OCI-LY7 (cell line): ENCODE measurements at regions not wholly inside any gene's neighbourhood (a gene's known extent, or its start where the extent isn't known, plus 50 kb on each side); places are given as distances from the start of the nearest gene placed in this dataset.

ENCODE experiments used
- BruUV-seq: library from RNA; stranded (reverse); fragments of 400-500 nt; replicated peaks from 2 replicates; lab custom pipeline; 2021; lab: Mats Ljungman, UMichigan
- CTCF ChIA-PET: fragments of 300-600 bp; sonication (Branson Sonifier 250); formaldehyde crosslinking; loops from one replicate; lab custom pipeline; 2022; ENCODE audit warnings: antibody characterized with exemption; ENCODE audit not compliant: unreplicated experiment; lab: Charles Lee
- POLR2A ChIA-PET: fragments of 300-600 bp; sonication (Branson Sonifier 250); formaldehyde crosslinking; loops from one replicate; lab custom pipeline; 2022; ENCODE audit warnings: antibody characterized with exemption; lab: Charles Lee
- DNase-seq: peaks from one replicate; pipeline ENCODE4 v3.0.0-alpha.2; 2015; ENCODE audit warnings: low spot score
- H2AFZ ChIP-seq: fragments of 200-600 bp; sonication (generic), shearing (Covaris generic); 2 replicates; pipeline ENCODE4 v1.6.1; 2014; ENCODE audit warnings: mild to moderate bottlenecking, antibody characterized with exemption, low read length, moderate library complexity
- H3K27ac ChIP-seq: fragments of 200-600 bp; sonication (generic); 2 replicates; pipeline ENCODE4 v1.5.1; 2014; ENCODE audit warnings: mixed run types, low read depth, mild to moderate bottlenecking, moderate library complexity, low read length, inconsistent platforms; ENCODE audit not compliant: poor library complexity, severe bottlenecking
- H3K36me3 ChIP-seq: fragments of 200-600 bp; sonication (generic); 2 replicates; pipeline ENCODE4 v1.6.1; 2014; ENCODE audit warnings: mild to moderate bottlenecking, antibody characterized with exemption, low read length, moderate library complexity, mixed read lengths; ENCODE audit not compliant: insufficient read depth
- H3K4me1 ChIP-seq: fragments of 200-600 bp; sonication (generic); 2 replicates; pipeline ENCODE4 v1.5.1; 2014; ENCODE audit warnings: mild to moderate bottlenecking, low read length; ENCODE audit not compliant: insufficient read depth, poor library complexity, severe bottlenecking
- H3K4me2 ChIP-seq: fragments of 200-600 bp; sonication (generic); 2 replicates; pipeline ENCODE4 v1.6.1; 2014; ENCODE audit warnings: mild to moderate bottlenecking, low read length
- H3K4me3 ChIP-seq: fragments of 200-600 bp; sonication (generic); 2 replicates; pipeline ENCODE4 v1.5.1; 2014; ENCODE audit warnings: mild to moderate bottlenecking, low read depth, low read length; ENCODE audit not compliant: poor library complexity, severe bottlenecking
- H3K79me2 ChIP-seq: fragments of 200-600 bp; sonication (generic); 2 replicates; pipeline ENCODE4 v1.6.1; 2016; ENCODE audit warnings: low read depth, mild to moderate bottlenecking, low read length, moderate library complexity, mixed read lengths; ENCODE audit not compliant: insufficient read depth
- H3K9me2 ChIP-seq: fragments of 200-600 bp; sonication (generic); 2 replicates; pipeline ENCODE4 v1.6.1; 2016; ENCODE audit warnings: mild to moderate bottlenecking, low read length, mixed read lengths; ENCODE audit not compliant: insufficient read depth
- H3K9me3 ChIP-seq: fragments of 200-600 bp; sonication (generic); 2 replicates; pipeline ENCODE4 v1.6.1; 2014; ENCODE audit warnings: mild to moderate bottlenecking, mixed run types, low read length, mixed read lengths
- H4K20me1 ChIP-seq: fragments of 200-600 bp; sonication (generic); 2 replicates; pipeline ENCODE4 v1.6.1; 2014; ENCODE audit warnings: mild to moderate bottlenecking, antibody characterized with exemption, low read length, moderate library complexity, mixed read lengths; ENCODE audit not compliant: insufficient read depth
- EZH2phosphoT487 ChIP-seq: fragments of 200-600 bp; sonication (generic); IDR thresholded peaks from 2 replicates; pipeline ENCODE4 v1.6.1; 2018; ENCODE audit warnings: low read depth, borderline replicate concordance, mild to moderate bottlenecking, mixed run types, antibody characterized with exemption, low read length, moderate library complexity, mixed read lengths
- intact Hi-C: fragments of 100-400 bp; cut with micrococcal nuclease; formaldehyde crosslinking; loops from one replicate; pipeline ENCODE4 v1.10.0; 2022; ENCODE audit not compliant: unreplicated experiment
- TF ChIP-seq, protein P1 (sequence below): fragments of 200-600 bp; sonication (generic); conservative IDR thresholded peaks from 2 replicates; pipeline ENCODE4 v1.5.1; 2014; ENCODE audit warnings: mild to moderate bottlenecking, antibody characterized with exemption, low read length, moderate library complexity, mixed read lengths

DNA sequence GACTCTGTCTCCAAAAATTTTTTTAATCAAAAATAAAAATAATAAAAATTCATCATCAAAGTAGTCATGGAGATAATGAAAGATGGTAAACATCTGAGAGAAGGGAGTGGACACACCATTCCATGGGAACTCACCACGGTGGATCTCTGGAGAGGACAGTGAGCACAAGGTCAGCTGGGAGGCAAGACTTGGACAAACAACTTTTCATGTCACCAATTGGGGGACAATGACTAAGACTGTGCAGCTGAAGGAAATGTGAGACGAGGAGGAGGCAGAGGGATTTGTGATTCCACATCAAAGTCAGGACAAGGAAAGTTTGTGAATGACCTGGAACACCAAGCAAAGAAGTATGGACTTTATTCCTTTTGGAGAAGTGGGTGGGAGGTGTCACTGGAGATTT, 121.0 kb upstream of the SH3BP4 start:
- no TSS peak for BruUV-seq
- no peaks in the 10 kb centered on the region for H3K36me3 ChIP-seq
- CTCF ChIA-PET: no interaction called here

DNA sequence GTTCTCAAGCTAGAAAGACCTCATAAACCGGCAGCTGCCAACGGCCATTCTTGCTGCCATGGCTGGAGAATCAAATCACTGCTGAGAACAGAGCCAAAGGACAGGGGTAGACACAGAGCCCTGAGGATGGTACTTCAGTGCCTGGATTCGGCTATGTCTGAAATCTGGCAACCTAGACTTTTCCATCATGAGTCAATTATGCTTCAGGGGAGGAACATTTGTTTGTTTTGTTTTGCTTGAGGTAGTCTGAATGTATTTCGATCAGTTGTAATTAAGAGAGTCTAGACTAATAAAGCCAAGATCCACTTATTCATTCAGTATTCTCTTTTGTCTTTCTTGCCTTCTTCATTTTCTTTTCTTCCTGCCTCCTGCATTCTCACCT, 122.8 kb upstream of the SH3BP4 start:
- Histone ChIP-seq H3K36me3 (no peaks in the 10 kb centered on the region), H2AFZ (no peak overlapping the region), H3K9me3 (no peaks in the 10 kb centered on the region), H3K4me3 (no peak overlapping the region), H4K20me1 (no peaks in the 10 kb centered on the region), H3K4me1 (no peaks in the 10 kb centered on the region), H3K9me2 (no peaks in the 10 kb centered on the region), H3K27ac (no peak overlapping the region), H3K79me2 (no peaks in the 10 kb centered on the region), H3K4me2 (no peak overlapping the region)
- TF ChIP-seq, protein P1, sequence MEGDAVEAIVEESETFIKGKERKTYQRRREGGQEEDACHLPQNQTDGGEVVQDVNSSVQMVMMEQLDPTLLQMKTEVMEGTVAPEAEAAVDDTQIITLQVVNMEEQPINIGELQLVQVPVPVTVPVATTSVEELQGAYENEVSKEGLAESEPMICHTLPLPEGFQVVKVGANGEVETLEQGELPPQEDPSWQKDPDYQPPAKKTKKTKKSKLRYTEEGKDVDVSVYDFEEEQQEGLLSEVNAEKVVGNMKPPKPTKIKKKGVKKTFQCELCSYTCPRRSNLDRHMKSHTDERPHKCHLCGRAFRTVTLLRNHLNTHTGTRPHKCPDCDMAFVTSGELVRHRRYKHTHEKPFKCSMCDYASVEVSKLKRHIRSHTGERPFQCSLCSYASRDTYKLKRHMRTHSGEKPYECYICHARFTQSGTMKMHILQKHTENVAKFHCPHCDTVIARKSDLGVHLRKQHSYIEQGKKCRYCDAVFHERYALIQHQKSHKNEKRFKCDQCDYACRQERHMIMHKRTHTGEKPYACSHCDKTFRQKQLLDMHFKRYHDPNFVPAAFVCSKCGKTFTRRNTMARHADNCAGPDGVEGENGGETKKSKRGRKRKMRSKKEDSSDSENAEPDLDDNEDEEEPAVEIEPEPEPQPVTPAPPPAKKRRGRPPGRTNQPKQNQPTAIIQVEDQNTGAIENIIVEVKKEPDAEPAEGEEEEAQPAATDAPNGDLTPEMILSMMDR: no peak
- no TSS peak for BruUV-seq
- intact Hi-C loops: no loop called here
- CTCF ChIA-PET: no interaction called here
- POLR2A ChIA-PET: interaction anchor here (0.6 kb wide), 1 partner anchor 131 kb away, joined by 5 read pairs; no protein-coding TSS in a partner anchor
- DNase-seq: no peak

More for the DNA sequence above, 121.0 kb upstream of the SH3BP4 start:
- no peaks in the 10 kb centered on the region for H3K9me3 ChIP-seq
- no peaks in the 10 kb centered on the region for H3K9me2 ChIP-seq
- intact Hi-C loops: no loop called here
- no peak for TF ChIP-seq EZH2phosphoT487
- TF ChIP-seq, protein P1: no peak
- POLR2A ChIA-PET: no interaction called here
- DNase-seq: no peak
- no peak overlapping the region for H3K4me3 ChIP-seq
- H2AFZ ChIP-seq: no peak overlapping the region
- H3K4me1 ChIP-seq: no peaks in the 10 kb centered on the region
- H3K27ac ChIP-seq: no peak overlapping the region
- no peaks in the 10 kb centered on the region for H4K20me1 ChIP-seq
- H3K4me2 ChIP-seq: no peak overlapping the region
- no peaks in the 10 kb centered on the region for H3K79me2 ChIP-seq

DNA sequence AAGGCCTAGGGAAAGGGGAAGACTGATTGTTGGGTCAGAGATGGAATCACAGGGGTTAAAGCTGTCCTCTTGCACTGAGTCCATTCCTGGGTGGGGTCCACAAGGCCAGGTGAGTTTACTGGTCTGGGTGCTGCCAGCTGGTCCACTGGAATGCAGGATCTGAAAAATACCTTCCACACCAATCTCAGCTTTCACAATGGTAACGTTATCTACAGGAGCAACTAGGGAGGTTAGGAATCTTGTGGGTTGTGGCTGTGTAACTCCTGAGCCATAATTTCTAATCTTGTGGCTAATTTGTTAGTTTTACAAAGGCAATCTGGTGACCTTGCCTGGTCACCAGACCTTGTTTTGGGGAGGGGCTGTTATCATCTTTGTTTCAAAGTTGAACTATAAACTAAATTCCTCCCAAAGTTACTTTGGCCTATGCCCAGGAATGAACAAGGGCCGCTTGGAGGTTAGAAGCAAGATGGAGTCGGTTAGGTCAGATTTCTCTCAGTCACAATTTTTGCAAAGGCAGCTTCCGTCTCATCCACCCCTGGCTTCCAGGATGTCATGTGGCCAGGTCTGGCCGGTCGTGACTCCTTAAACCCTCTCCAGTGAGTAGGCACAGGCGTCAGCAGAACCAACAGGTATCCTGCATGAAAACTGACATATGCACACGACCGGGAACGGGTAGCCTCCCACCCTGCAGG, 123.3 kb upstream of the SH3BP4 start:
- Histone ChIP-seq H3K4me2 (no peak overlapping the region), H3K9me2 (no peaks in the 10 kb centered on the region), H2AFZ (no peak overlapping the region), H3K79me2 (no peaks in the 10 kb centered on the region), H4K20me1 (no peaks in the 10 kb centered on the region), H3K36me3 (no peaks in the 10 kb centered on the region), H3K4me3 (no peak overlapping the region), H3K9me3 (no peaks in the 10 kb centered on the region), H3K4me1 (no peaks in the 10 kb centered on the region), H3K27ac (no peak overlapping the region)
- TF ChIP-seq EZH2phosphoT487: no peak
- TF ChIP-seq, protein P1: no peak
- no peak for DNase-seq
- BruUV-seq: no TSS peak
- ChIA-PET POLR2A (interaction anchor here (0.6 kb wide), 1 partner anchor 131 kb away, joined by 5 read pairs; no protein-coding TSS in a partner anchor), CTCF (no interaction called here)
- intact Hi-C loops: no loop called here
